GM12878 (cell line): ENCODE measurements at regions not wholly inside any gene's neighbourhood (a gene's known extent, or its start where the extent isn't known, plus 50 kb on each side); places are given as distances from the start of the nearest gene placed in this dataset.

ENCODE experiments used
- ATAC-seq: fragments of 200-7000 bp; cut with Tn5 transposase; 3 replicates; pipeline ENCODE4 v1.9.1; 2020; ENCODE audit warnings: mild to moderate bottlenecking, moderate library complexity
- BruUV-seq: library from RNA; stranded (reverse); fragments of 400-500 nt; replicated peaks from 2 replicates; lab custom pipeline; 2021; lab: Mats Ljungman, UMichigan
- CTCF ChIA-PET: fragments of 300-600 bp; sonication (Branson Sonifier 250); formaldehyde crosslinking; extraction: SDS; loops from one replicate; lab custom pipeline; 2021; ENCODE audit warnings: inconsistent platforms; lab: Yijun Ruan, JAX
- POLR2A ChIA-PET: fragments of 350-600 bp; formaldehyde crosslinking; extraction: SDS; loops from one replicate; lab custom pipeline; 2021; ENCODE audit warnings: inconsistent platforms; lab: Charles Lee
- RAD21 ChIA-PET: fragments of 300-600 bp; sonication (Branson Sonifier 250); formaldehyde crosslinking; loops from one replicate; lab custom pipeline; 2023; ENCODE audit warnings: antibody characterized with exemption; ENCODE audit not compliant: unreplicated experiment; lab: Charles Lee
- SMC1A ChIA-PET: fragments of 300-600 bp; sonication (Branson Sonifier 250); formaldehyde crosslinking; loops from one replicate; lab custom pipeline; 2023; ENCODE audit not compliant: unreplicated experiment, uncharacterized antibody; lab: Charles Lee
- DNase-seq: peaks from one replicate; pipeline ENCODE4 v3.0.0-alpha.2; 2011; ENCODE audit warnings: low read depth, low spot score
- FAIRE-seq: peaks from 3 replicates; lab custom pipeline; 2011; peaks lifted over from hg19 to GRCh38; lab: Jason Lieb, UNC
- H2AFZ ChIP-seq: 2 replicates; pipeline ENCODE4 v1.6.0; 2011; ENCODE audit warnings: low read depth, low read length, control low read depth; ENCODE audit not compliant: control insufficient read depth
- H3K27ac ChIP-seq: 2 replicates; pipeline ENCODE4 v1.5.1; 2011; ENCODE audit warnings: control low read depth; ENCODE audit not compliant: control insufficient read depth, insufficient read depth
- H3K27me3 ChIP-seq, 2 experiments: replicated peaks in 1 of 2; 2 replicates each; pipeline versions ENCODE4 v1.6.0 to v1.6.1; 2011; ENCODE audit warnings: low read length in 1 of 2; ENCODE audit not compliant: control insufficient read depth in 2 of 2, insufficient read depth in 2 of 2
- H3K36me3 ChIP-seq, 2 experiments: 2 replicates each; pipeline ENCODE4 v1.5.1; 2011; ENCODE audit warnings: low read length in 1 of 2; ENCODE audit not compliant: control insufficient read depth in 2 of 2, insufficient read depth in 2 of 2
- H3K4me1 ChIP-seq: 2 replicates; pipeline ENCODE4 v1.6.1; 2011; ENCODE audit warnings: mild to moderate bottlenecking, low read length, moderate library complexity, mixed read lengths; ENCODE audit not compliant: control insufficient read depth, insufficient read depth
- H3K4me2 ChIP-seq: 2 replicates; pipeline ENCODE4 v1.6.0; 2011; ENCODE audit warnings: control low read depth; ENCODE audit not compliant: control insufficient read depth, insufficient read depth
- H3K4me3 ChIP-seq: fragments of 200-600 bp; sonication (generic); 2 replicates; pipeline ENCODE4 v1.5.1; 2016
- H3K79me2 ChIP-seq: 2 replicates; pipeline ENCODE4 v1.6.0; 2011; ENCODE audit warnings: low read length; ENCODE audit not compliant: control insufficient read depth, insufficient read depth
- H3K9ac ChIP-seq: 2 replicates; pipeline ENCODE4 v1.8.0; 2011; ENCODE audit warnings: low read length, control low read depth, mixed read lengths; ENCODE audit not compliant: control insufficient read depth, insufficient read depth
- H3K9me3 ChIP-seq: replicated peaks from 3 replicates; pipeline ENCODE4 v1.5.1; 2011; ENCODE audit warnings: mild to moderate bottlenecking, low read length; ENCODE audit not compliant: control insufficient read depth, insufficient read depth
- H4K20me1 ChIP-seq: 2 replicates; pipeline ENCODE4 v1.6.0; 2011; ENCODE audit not compliant: control insufficient read depth, insufficient read depth
- BRCA1 ChIP-seq: IDR thresholded peaks from 2 replicates; pipeline ENCODE4 v1.6.1; 2011; ENCODE audit warnings: low read depth, low read length, improper control_type of control experiment
- CBFB ChIP-seq: IDR thresholded peaks from 2 replicates; pipeline ENCODE4 v1.6.1; 2016; ENCODE audit warnings: antibody characterized with exemption, low read depth
- ESRRA ChIP-seq: IDR thresholded peaks from 2 replicates; pipeline ENCODE4 v1.6.1; 2012; ENCODE audit warnings: mild to moderate bottlenecking, low read length, improper control_type of control experiment
- LARP7 ChIP-seq: fragments of 450-650 bp; IDR thresholded peaks from 2 replicates; pipeline ENCODE4 v1.6.1; 2017; ENCODE audit warnings: mild to moderate bottlenecking
- PRDM15 ChIP-seq: fragments of 450-650 bp; formaldehyde crosslinking; IDR thresholded peaks from 2 replicates; pipeline ENCODE4 v1.4.0; 2020; ENCODE audit warnings: mild to moderate bottlenecking, moderate library complexity
- RAD21 ChIP-seq: IDR thresholded peaks from 2 replicates; pipeline ENCODE4 v1.6.1; 2011; ENCODE audit warnings: mild to moderate bottlenecking, low read depth, low read length, moderate library complexity; ENCODE audit not compliant: insufficient read depth
- SIX5 ChIP-seq: IDR thresholded peaks from 2 replicates; pipeline ENCODE4 v1.6.1; 2011; ENCODE audit warnings: mild to moderate bottlenecking, low read depth, low read length, moderate library complexity; ENCODE audit not compliant: severe bottlenecking
- USF1 ChIP-seq: IDR thresholded peaks from 2 replicates; pipeline ENCODE4 v1.6.1; 2011; ENCODE audit warnings: borderline replicate concordance, low read depth, mild to moderate bottlenecking, moderate library complexity, mixed read lengths, low read length; ENCODE audit not compliant: insufficient read depth; ENCODE audit errors: extremely low read length
- YY1 ChIP-seq: IDR thresholded peaks from 2 replicates; pipeline ENCODE4 v1.6.1; 2011; ENCODE audit warnings: low read depth, mild to moderate bottlenecking, low read length
- ZNF24 ChIP-seq: fragments of 450-650 bp; IDR thresholded peaks from 2 replicates; pipeline ENCODE4 v1.6.1; 2017; ENCODE audit warnings: antibody characterized with exemption, mild to moderate bottlenecking
- WGBS: methylation state at CpG from one replicate; pipeline ENCODE4 v1.1.6; 2016; ENCODE audit warnings: low lambda C conversion rate; ENCODE audit not compliant: insufficient replicate concordance, insufficient coverage; ENCODE audit errors: missing lambda C conversion rate; 5-methylcytosine and 5-hydroxymethylcytosine counted together
- in situ Hi-C: fragments of 300-500 bp; cut with MboI; formaldehyde crosslinking; loops from 9 replicates; pipeline ENCODE4 v1.14.3; 2018; ENCODE audit warnings: mixed read lengths
- intact Hi-C: fragments of 100-400 bp; cut with micrococcal nuclease; formaldehyde crosslinking; loops from one replicate; pipeline ENCODE4 v1.14.2; 2022; ENCODE audit not compliant: unreplicated experiment
- TF ChIP-seq, protein P1 (sequence below), 3 experiments: IDR thresholded peaks in 2 of 3; conservative IDR thresholded peaks in 1 of 3; 2 replicates each; pipeline ENCODE4 v1.5.1; 2011; ENCODE audit warnings: low read depth in 3 of 3, low read length in 3 of 3, mild to moderate bottlenecking in 3 of 3, control low read depth in 2 of 3, moderate library complexity in 2 of 3, inconsistent platforms in 1 of 3, mixed read lengths in 1 of 3; ENCODE audit not compliant: control insufficient read depth in 2 of 3, insufficient read depth in 1 of 3; ENCODE audit errors: extremely low read depth in 1 of 3
- TF ChIP-seq, protein P2 (sequence below): fragments of 450-650 bp; IDR thresholded peaks from 2 replicates; pipeline ENCODE4 v1.6.1; 2014; ENCODE audit warnings: mild to moderate bottlenecking

- Histone ChIP-seq H3K36me3 (no peaks in the 10 kb centered on the region), H3K27ac (no peak overlapping the region), H3K27me3 (peaks cover 10 to 16% of the 10 kb centered on the region in 2 experiments), H4K20me1 (no peaks in the 10 kb centered on the region), H3K4me3 (no peak overlapping the region), H3K9ac (no peak overlapping the region), H3K79me2 (no peaks in the 10 kb centered on the region), H3K4me2 (no peak overlapping the region), H3K9me3 (no peaks in the 10 kb centered on the region), H2AFZ (no peak overlapping the region), H3K4me1 (no peaks in the 10 kb centered on the region; the same call in 1 of the 2 replicates)
- POLR2A ChIA-PET: no interaction called here
- intact Hi-C loops (loop anchor here (1.0 kb wide), 1 partner anchor 84 kb away; no protein-coding TSS in a partner anchor), in situ Hi-C loops (no loop called here)
- FAIRE-seq: no peak
- RAD21 ChIA-PET: interaction anchor here (1.1 to 1.7 kb wide), 2 partner anchors 83 to 84 kb away, joined by 3 to 13 read pairs; no protein-coding TSS in a partner anchor
- DNase-seq: no peak
- TF ChIP-seq, protein P1, sequence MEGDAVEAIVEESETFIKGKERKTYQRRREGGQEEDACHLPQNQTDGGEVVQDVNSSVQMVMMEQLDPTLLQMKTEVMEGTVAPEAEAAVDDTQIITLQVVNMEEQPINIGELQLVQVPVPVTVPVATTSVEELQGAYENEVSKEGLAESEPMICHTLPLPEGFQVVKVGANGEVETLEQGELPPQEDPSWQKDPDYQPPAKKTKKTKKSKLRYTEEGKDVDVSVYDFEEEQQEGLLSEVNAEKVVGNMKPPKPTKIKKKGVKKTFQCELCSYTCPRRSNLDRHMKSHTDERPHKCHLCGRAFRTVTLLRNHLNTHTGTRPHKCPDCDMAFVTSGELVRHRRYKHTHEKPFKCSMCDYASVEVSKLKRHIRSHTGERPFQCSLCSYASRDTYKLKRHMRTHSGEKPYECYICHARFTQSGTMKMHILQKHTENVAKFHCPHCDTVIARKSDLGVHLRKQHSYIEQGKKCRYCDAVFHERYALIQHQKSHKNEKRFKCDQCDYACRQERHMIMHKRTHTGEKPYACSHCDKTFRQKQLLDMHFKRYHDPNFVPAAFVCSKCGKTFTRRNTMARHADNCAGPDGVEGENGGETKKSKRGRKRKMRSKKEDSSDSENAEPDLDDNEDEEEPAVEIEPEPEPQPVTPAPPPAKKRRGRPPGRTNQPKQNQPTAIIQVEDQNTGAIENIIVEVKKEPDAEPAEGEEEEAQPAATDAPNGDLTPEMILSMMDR (IDR thresholded peaks at IDR 0.05 in 2 of 3, conservative IDR thresholded peaks at IDR 0.05 in 1 of 3; ENCODE audit: control insufficient read depth in 2 of 3, extremely low read depth in 1 of 3, insufficient read depth in 1 of 3, low read depth in 3 of 3, low read length in 3 of 3): peak in 2 of 3 experiments; percentile 26 to 40; a peak in 2 of 6 replicates
- TF ChIP-seq YY1: no peak
- TF ChIP-seq BRCA1: no peak
- TF ChIP-seq, protein P2, sequence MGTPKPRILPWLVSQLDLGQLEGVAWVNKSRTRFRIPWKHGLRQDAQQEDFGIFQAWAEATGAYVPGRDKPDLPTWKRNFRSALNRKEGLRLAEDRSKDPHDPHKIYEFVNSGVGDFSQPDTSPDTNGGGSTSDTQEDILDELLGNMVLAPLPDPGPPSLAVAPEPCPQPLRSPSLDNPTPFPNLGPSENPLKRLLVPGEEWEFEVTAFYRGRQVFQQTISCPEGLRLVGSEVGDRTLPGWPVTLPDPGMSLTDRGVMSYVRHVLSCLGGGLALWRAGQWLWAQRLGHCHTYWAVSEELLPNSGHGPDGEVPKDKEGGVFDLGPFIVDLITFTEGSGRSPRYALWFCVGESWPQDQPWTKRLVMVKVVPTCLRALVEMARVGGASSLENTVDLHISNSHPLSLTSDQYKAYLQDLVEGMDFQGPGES: no peak
- TF ChIP-seq ZNF24: no peak
- no peak for TF ChIP-seq PRDM15
- TF ChIP-seq ESRRA: no peak
- TF ChIP-seq USF1: no peak
- no peak for TF ChIP-seq CBFB
- no peak for TF ChIP-seq LARP7
- TF ChIP-seq SIX5: no peak
- 0 out of 2 replicates have a peak, but pooled peaks have one; percentile 13 for TF ChIP-seq RAD21
- WGBS: 30% methylated on average over 8 of the region's 8 CpGs
- BruUV-seq: no TSS peak
- SMC1A ChIA-PET: interaction anchor here (0.8 to 1.7 kb wide), 3 partner anchors 84 to 369 kb away, joined by 3 to 15 read pairs (median 4); no protein-coding TSS in a partner anchor
- no peak; the same call in 2 of the 3 replicates for ATAC-seq
- CTCF ChIA-PET: interaction anchor here (0.8 to 1.6 kb wide), 4 partner anchors 10 to 87 kb away, joined by 3 to 22 read pairs (median 4); no protein-coding TSS in a partner anchor
Measured at GRCh38 chr5:176744584-176744965, 65.8 kb upstream of the UNC5A start.
